SIG-M5 (cell line): ENCODE measurements at regions not wholly inside any gene's neighbourhood (a gene's known extent, or its start where the extent isn't known, plus 50 kb on each side); places are given as distances from the start of the nearest gene placed in this dataset.

ENCODE experiments used
- DNase-seq: peaks from one replicate; lab custom pipeline; 2025; lab: John Stamatoyannopoulos, UW

DNA sequence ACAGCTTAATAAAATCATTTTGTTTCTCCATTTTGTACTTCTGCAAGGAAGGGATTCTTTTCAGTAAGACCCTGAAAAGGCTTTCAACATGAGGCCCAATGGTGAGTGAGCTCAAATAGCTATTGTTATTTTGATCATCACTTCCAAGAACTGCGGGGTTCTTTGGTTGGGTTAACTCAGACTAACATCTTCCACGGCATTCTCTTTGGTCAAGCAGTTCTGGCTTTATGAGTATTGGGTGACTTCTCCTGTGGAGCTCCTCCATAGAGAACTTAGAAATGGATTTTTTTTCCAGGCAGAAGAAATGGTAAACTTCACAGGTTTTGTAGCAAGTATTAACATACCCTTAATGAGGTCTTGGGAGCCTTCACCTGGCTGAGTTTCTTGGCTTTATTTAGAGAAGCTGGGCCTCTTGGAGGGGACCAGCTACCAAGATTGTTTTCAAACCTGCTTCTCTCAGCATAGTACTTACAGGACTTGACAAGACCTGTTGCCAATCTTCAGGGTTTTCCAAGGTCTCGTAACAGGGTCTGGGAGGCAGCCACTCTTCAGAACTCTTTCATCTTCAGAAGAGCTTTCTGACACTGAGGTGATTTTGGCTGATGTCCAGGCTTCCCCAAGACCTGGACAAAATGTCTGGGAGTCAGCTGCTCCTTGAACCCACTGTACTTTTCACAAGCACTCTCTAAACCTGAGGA lies 353.2 kb upstream of the ETAA1 start:
- DNase-seq, result no peak

DNA sequence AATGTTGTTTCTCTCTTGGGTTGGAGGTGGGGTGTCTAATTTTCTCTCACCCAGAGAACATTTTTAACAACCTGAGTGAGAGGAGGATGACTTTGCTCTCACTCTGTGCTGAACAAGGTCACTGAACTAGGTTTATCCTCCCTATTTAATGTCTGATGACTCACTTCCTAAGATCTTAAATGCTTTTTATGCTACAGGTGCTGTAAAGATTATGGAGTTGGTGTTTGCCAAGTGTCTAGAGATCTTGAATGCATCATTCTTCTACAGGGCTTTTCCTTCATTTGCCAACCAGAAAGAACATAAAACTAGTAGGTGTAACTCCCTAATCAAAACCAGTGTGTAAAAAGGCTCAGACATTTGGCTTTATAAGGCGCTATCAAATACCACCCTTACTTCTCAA lies 350.5 kb upstream of the ETAA1 start:
- no peak for DNase-seq

DNA sequence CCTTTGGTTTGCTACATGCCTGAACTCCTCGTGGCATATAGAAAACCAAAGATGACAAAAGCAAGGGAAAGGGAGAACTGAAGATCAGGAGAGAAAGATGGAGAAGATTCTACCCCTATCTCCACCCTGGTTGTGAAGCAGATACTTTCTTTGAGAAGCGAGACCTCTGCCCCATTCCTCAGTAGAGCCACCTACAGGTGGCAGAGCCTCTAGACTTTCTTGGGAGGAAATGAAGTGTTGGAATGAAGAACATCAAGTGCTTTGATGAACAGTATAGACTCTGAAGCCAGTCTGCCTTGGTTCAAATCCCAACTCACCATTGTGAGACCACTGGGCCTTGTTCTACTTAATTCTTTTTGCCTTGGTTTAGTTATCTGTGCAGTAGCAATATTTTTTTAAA lies 348.8 kb upstream of the ETAA1 start:
- no peak for DNase-seq

DNA sequence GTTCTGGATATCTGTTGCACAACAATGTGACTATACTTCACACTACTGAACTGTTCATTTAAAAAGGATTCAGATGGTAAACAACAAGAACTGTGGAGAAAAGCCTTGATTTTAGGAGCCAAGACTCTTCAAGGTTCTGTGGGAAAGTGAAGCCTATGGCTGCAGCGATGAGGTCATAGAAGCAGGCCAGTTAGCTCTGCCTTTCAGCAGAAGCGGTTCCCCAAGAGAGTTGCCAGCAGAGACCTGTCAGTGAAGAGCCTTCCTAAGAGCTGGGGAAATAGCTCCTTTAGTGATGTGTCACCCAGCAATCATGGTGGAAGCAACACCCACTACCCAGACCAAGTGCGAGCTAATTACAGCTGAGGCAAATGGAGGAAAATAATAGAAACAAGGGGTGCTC lies 346.5 kb upstream of the ETAA1 start:
- no peak for DNase-seq

DNA sequence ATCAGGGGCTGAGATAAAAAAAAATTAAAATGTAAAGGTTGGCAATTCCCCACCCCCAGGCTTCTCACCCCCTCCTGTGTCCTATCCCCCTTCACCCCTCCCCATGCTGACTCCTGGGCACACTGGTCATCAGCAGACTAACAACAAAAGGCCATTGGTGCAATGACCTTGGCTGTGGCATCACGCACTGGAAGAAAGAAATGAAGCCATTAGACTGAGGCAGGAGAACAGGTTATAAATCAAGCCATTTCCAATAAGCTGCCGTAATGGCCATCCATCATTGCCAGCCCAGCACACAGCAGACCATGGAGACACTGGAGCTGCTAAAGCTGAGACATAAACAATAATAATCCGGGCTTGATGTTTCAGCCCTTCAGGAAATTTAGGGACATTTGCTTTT lies 342.4 kb upstream of the ETAA1 start:
- no peak for DNase-seq

DNA sequence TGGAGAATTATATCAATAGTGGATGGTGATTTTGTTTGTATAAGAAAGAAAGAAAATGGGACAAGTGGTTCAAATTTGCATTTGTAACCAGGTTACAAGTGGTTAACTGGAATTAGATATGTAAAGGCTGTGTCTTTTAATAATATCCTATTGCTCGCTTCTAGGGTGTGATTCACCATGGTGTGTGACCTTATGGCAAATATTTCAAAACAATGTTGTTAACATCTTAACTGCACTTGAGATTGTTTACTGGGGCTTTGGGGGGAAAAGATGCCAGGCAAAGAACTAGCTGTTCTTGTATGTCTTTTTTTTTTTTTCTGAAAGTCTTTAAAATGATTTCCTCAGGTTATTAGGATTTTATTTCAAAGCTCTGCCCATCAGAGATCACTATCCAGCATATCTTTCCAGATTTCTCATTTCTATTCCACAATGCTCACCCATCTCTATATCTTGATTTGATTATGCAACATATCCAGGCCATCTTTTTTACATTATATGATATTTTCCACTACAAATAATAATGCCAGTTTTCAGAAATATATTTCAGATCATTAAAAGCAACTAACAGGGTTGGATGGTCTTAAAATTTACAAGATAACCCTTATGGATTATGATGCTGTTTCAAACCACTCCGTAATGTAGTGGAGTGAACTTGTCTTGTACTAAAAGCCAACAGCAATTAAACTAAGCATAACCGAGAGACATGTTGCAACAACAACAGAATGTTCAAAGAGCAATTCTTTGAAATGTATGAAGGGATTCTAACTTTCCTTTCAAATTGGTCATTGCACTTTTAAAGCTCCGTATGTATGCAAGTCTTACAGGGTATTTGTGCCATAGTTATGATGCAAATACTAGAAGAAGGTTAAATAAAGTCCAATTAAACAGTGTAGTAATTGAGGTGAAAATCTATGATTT lies 341.5 kb upstream of the ETAA1 start:
- DNase-seq, result no peak

DNA sequence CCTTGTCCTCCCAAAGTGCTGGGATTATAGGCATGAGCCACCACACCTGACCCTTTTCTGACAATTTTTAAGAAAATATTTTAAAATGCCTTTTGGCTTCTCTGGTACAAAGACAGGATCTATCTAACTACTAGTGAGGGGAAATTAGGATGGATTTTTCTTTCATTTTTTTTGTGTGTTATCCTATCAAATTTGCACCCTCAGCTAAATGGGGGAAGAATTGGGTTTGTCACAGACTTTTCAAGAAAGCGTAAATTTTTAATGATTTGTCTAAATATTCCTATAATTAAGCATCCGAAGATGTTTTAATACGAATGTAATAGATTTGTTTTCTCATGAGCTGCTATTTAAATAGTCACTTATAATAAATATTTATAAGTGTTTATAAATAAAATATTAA lies 340.0 kb upstream of the ETAA1 start:
- no peak for DNase-seq

DNA sequence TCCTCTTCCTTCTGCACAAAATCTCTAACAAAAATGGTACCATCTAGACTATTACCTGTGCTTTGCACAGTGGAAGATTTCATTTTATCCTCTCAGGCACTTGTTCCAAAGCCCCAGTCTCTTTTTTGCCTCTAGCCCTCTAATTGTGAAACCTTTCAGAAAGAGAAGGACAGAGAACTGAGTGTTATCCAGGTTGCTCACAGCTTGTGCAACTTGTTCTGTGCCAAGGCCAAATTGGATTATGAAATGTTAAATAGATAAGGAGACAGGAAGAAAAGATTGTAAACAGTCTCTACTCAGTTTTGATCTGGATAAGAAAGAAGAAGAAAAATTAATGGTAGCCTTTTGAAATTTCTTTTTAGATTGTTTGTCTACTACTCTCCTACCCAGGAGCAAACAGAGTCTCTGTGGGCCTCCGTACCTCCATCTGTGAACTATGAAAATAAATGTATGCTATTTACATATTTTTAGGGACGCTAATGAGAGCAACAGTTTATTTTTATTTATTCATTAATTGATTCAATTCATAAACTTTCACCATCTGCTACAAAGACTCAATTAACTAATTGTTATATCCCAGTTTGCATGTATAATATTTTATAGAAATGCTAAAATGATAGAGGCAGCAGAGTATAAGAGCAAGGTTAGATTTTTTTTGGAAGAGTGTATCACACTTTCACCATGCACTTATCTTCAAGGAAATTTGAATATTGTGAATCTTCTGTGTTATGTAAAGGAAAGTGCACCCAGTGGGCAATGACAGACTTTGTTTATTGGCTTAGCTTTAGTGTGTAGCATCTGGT lies 339.0 kb upstream of the ETAA1 start:
- DNase-seq, result no peak

DNA sequence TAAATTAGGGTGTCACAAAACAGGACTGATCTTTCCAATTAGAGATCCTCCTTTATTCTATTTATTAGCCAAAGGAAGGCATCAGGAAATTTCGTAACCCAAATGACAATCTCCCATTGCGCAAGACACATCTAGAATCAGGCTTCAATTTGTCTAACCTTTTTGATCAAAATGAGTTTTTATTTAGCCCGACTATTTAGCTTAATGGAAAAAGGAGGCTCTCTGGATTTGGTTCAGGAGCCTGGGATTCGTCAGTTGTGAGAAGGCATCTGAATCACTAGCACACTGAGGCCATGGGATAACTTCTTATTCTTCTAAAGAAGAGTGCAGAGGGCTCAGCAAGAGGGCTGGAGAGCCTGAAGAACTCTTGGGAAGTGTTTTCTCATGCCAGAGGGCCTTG lies 332.1 kb upstream of the ETAA1 start:
- no peak for DNase-seq

DNA sequence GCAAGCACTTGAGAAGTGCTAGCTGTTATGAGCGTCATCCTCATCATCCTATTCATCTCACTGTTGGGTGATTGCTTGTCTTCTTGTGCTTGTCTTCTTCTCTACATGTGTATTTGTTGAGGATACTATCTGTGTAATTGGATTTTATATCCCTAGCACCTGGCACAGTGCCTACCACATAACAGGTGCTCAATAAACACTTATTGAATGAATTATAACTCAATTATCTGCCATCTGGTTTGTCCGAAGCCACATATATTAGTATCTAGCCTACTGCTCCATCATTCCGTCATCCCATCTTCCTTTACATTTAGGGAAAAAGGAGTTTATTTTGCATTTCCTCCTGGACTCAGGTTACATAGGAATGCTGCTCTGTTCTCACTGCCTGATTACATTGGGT lies 330.4 kb upstream of the ETAA1 start:
- DNase-seq, result no peak

DNA sequence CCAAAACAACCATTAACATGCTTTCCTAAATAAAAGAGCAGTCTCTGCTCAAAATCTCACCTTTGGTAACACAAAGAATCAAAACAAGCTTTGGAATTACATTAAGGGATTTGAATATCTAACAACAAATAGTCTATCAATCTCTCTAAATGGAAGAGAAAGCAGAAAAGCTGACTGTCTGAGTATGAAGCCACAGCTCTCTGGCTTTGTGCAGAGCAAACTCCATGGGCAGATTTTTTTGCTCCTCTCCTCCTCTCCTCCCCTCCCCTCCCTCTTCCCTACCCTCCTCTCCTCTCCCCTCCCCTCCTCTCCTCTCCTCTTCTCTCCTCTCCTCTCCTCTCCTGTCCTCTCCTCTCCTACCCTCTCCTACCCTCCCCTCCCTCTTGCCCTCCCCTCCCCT lies 329.5 kb upstream of the ETAA1 start:
- no peak for DNase-seq

DNA sequence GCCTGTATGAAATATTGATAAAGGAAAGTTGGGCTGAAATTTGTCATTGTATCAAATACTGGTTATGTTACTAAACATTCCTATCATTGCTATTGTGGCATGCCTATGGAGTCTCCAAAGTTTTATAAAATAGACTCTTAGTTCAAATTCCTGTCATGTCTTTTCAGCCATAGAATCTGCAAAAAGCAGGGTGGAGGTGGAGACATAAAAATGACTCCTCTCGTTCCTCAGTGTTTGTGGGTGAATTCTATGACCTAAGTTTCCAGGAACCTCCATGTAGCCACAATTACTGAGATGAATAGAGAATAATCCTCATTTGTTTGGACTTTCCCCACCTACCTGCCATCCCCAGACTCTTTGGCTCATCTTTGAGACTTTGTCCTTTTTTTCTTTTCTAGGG lies 326.3 kb upstream of the ETAA1 start:
- no peak for DNase-seq

DNA sequence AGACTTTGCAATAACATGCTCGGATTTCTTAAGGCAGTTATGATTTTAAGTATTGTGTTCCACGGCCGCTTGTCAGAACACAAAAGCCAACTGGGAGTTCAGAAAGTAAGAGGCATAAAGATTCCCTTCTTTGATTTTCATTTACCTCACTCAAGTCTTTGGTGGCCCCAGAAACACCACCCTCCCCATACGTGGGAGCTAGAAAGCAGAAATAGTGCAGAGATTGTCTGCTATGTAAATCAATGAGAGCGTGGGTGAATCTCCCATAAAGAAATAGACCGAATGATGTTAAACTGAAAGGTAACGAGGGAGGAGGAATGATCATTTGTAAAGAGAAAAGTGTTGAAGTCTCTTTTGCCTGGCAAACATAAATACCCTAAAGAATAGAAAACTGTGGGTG lies 322.1 kb upstream of the ETAA1 start:
- DNase-seq, result no peak

DNA sequence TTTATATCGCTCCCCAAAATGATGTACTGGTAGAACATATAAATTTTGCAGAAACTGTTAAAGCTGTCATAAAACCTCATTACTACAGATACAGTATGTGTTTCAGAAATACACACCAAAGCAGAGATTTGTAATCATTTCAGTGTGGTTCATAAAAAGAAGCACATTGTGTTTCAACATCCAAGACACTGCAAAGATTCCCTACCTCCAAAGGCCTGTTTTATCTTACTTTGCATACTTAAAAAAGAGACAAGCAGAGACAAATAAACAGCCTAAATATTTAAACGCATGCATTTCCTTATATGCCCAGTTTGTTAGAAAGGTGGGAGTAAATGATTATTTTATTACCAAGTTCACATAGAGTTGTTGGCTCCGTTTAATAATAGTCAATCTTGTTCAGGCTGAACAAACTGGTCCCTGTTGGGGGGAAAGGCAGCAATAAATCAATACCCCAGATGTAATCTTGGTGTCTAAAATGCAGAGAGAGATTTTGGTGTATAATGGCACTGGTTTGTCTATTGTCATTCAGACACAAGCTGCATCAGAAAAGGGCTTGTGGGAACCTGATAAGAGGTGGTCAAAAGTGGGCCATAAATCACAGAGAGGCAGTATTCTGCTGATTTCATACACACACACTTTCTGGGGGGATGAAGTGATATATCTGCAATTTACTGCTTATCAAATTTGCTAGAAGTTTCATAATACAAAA lies 321.4 kb upstream of the ETAA1 start:
- DNase-seq, result no peak

DNA sequence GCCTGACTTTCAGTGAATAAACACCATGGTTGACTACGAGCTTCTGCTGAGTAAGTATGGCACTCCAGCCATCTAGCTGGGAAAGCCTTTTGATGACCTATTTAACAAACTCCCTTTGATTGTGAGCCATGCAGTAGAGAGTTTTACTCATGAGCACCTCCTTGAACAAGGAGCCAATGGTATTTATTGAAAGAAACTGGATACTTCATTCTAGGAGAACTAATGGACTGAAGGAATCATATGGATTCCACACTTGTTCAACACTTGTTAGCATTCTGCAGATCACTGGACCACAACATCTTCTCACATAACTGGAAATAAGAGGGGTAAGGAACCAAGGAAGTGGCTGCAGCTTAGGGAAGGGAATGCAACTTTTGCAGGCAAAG lies 320.9 kb upstream of the ETAA1 start:
- DNase-seq, result no peak

DNA sequence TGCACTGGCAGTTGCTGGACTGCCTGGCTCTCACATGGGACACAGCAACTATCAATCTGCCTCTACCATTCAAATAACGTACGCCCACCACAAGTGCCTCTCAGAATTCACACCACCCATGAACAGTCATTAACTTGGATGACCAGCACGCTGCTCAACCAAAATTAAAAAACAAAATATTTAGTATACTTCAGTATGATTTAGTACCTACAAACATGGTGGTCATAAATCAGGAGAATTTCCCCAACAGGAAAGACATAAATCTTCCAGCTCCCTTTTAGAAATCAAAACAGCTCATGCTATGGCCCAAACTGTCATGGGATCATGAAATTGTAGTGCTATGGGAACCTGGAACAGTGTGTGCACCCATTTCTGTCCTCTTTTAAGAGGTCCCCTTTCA lies 317.4 kb upstream of the ETAA1 start:
- DNase-seq, result no peak

DNA sequence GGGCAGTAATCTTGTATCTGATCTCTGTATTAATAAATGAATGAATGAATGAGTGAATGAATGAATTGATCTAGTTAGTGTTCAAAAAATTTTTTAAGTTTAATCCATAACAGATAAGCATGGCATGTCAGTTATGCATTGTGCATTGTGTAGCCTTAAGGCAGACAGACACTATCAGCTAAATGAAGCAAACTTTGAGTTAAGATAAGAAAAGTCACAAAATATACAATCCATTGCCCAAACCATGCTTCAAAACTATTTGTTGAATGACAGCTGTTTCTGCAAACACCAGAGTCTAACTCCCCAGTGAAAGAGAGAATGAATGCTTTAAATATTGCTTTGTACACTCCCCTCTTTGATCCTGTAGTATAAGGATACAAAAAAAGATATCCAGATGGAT lies 314.3 kb upstream of the ETAA1 start:
- DNase-seq, result no peak

DNA sequence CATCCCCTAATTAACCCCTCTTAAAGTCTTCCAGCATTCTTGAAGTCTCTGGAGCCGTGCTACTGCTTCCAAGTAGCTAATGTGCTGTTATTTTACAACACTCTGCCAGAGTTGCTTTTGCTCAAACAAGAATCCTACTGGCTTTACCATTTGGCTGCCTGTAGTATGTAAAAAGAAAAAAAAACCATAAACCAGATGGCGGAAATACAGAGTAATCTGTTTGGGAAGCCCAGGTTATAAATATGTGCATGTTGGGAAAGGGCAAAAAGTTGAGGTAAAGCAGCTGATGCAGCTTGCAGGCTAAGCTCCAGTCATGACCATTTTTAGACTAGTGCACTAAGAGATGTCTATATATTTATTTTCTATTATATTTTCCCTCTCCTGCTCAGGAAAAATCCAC lies 313.2 kb upstream of the ETAA1 start:
- no peak for DNase-seq

DNA sequence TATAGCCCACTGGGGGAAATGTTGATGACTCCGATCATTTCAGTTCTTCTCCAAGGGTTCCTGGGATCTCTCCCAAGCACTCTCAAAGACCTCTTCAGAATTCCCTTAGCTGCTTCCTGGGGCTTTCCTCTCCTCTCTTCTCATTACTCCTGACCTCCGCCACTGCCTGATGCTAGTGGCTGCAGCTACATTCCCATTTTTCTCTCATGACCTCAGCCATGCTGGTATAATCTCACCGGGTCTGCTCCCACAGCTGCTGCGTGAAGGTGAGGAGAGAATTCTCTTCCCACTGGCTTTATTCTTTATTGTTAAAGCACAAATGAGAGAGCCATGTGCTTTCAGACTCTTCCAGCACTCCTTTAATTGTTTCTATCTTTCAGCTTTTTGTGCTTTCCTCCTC lies 312.0 kb upstream of the ETAA1 start:
- no peak for DNase-seq

DNA sequence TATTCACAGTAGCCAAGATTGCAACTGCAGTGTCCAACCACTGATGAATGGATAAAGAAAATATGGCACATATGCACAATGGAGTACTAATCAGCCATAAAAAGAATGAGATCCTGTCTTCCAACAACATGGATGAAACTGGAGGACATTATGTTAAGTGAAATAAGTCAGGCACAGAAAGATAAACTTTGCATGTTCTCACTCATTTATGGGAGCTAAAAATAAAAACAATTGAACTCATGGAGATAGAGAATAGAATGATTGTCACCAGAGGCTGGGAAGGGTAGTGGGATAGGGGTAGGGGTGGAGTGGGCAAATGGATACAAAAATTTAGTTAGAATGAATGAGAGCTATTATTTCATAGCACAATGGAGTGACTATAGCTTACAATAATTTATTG lies 305.5 kb upstream of the ETAA1 start:
- no peak for DNase-seq

DNA sequence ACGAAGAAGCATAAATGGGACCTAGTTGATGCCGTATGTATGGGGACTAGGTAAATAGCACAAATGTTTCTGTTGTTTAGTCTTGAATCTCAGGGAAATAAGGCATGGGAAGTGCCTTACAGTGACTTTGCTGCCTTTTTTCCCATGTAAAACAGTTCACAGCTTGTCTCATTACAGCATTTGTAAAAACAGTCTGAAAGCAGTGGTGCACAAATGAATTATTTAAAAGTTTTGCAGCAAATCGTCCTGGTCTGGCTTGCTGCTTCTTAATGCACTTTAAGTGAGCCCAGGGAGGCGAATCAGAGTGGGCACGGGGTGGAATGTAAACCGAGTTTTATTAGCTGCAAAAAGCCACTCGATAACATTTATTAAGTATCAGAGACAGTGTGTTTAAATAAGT lies 302.0 kb upstream of the ETAA1 start:
- DNase-seq, result no peak

DNA sequence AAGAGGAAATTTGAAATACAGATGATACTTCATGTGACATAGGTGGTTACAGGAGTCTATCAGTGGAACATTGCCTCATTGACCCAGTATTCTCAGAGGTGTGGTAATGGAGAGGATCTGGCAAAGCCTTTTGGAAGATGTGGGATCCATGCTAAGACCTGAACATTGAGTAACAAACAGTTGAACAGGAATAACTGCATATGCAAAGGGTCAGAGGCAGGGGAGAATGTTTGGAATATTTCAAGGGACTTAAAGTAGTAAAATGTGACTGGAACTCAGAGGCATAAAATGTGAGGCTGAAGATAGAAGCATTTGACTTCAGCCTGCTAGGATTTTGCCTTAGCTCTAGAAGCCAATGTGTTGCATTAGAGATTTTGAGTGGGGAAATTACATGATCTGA lies 300.2 kb upstream of the ETAA1 start:
- no peak for DNase-seq
